Suprapubic skin (tissue), 4 donors: ENCODE measurements at regions not wholly inside any gene's neighbourhood (a gene's known extent, or its start where the extent isn't known, plus 50 kb on each side); places are given as distances from the start of the nearest gene placed in this dataset.

Experiments
- DNase-seq, 2 donors: peaks; one replicate each; pipeline ENCODE4 v3.0.0-alpha.2; 2019; ENCODE audit warnings: low spot score in 2 of 2
- H3K27ac ChIP-seq: fragments of 200-600 bp; sonication (generic); one replicate; pipeline ENCODE4 v1.5.1; 2019
- H3K27me3 ChIP-seq: fragments of 200-600 bp; sonication (generic); one replicate; pipeline ENCODE4 v1.5.1; 2019
- H3K36me3 ChIP-seq: fragments of 200-600 bp; sonication (generic); one replicate; pipeline ENCODE4 v1.5.1; 2019
- H3K4me1 ChIP-seq: fragments of 200-600 bp; sonication (generic); one replicate; pipeline ENCODE4 v1.5.1; 2019
- H3K4me3 ChIP-seq: fragments of 200-600 bp; sonication (generic); one replicate; pipeline ENCODE4 v1.5.1; 2019; ENCODE audit warnings: mild to moderate bottlenecking
- H3K9me3 ChIP-seq: fragments of 200-600 bp; sonication (generic); one replicate; pipeline ENCODE4 v1.5.1; 2019
- EP300 ChIP-seq: sonication (generic); formaldehyde crosslinking; IDR thresholded peaks from one replicate; pipeline ENCODE4 v1.6.1; 2017; ENCODE audit warnings: antibody characterized with exemption
- POLR2A ChIP-seq, 2 donors: fragments of 450-650 bp; IDR thresholded peaks; one replicate each; pipeline ENCODE4 v1.6.1; 2017; ENCODE audit warnings: antibody characterized with exemption in 2 of 2, mild to moderate bottlenecking in 2 of 2, moderate library complexity in 2 of 2
- POLR2AphosphoS5 ChIP-seq, 3 donors: sonication (generic); formaldehyde crosslinking; IDR thresholded peaks; one replicate each; pipeline ENCODE4 v1.6.1; 2017; ENCODE audit warnings: antibody characterized with exemption in 3 of 3
- WGBS: methylation state at CpG from one replicate; pipeline ENCODE4 v1.1.5; 2018; 5-methylcytosine and 5-hydroxymethylcytosine counted together
- TF ChIP-seq, protein P1 (sequence below), 2 donors: fragments of 200-600 bp in 1 of 2; fragments of 450-650 bp in 1 of 2; sonication (generic) in 1 of 2; IDR thresholded peaks; one replicate each; pipeline ENCODE4 v1.5.1; 2016 to 2019; ENCODE audit warnings: antibody characterized with exemption in 2 of 2, mild to moderate bottlenecking in 1 of 2, moderate library complexity in 1 of 2

DNA sequence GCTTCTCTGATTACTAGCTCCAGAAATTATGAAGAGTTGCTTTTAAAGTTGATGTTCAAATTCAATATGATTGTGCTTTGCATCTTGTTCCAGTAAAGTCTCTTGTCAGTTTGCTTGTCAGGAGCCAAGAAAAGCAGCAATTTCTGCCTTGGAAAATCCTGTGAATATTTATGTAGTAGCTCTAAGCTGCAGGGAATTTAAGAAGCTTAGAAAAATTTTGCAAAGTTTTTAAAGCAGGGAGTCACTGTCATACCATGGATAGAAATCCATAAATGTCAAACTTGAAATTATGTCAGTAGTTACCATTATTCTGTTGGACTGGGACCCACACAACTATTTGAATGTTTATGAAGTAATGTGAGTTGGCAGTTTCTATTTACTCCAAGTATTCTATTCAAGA, 169.3 kb downstream of the TMEM200C start:
- no peak overlapping the region for H3K4me3 ChIP-seq
- H3K36me3 ChIP-seq = no peaks in the 10 kb centered on the region
- H3K27me3 ChIP-seq = peaks cover 9% of the 10 kb centered on the region
- no peak for DNase-seq
- no peaks in the 10 kb centered on the region for H3K4me1 ChIP-seq
- TF ChIP-seq POLR2A (IDR thresholded peaks at IDR 0.05) (no peak), EP300 (no peak), POLR2AphosphoS5 (IDR thresholded peaks at IDR 0.05) (no peak)
- TF ChIP-seq, protein P1, sequence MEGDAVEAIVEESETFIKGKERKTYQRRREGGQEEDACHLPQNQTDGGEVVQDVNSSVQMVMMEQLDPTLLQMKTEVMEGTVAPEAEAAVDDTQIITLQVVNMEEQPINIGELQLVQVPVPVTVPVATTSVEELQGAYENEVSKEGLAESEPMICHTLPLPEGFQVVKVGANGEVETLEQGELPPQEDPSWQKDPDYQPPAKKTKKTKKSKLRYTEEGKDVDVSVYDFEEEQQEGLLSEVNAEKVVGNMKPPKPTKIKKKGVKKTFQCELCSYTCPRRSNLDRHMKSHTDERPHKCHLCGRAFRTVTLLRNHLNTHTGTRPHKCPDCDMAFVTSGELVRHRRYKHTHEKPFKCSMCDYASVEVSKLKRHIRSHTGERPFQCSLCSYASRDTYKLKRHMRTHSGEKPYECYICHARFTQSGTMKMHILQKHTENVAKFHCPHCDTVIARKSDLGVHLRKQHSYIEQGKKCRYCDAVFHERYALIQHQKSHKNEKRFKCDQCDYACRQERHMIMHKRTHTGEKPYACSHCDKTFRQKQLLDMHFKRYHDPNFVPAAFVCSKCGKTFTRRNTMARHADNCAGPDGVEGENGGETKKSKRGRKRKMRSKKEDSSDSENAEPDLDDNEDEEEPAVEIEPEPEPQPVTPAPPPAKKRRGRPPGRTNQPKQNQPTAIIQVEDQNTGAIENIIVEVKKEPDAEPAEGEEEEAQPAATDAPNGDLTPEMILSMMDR (IDR thresholded peaks at IDR 0.05) = no peak
- no peaks in the 10 kb centered on the region for H3K9me3 ChIP-seq
- no peak overlapping the region for H3K27ac ChIP-seq

DNA sequence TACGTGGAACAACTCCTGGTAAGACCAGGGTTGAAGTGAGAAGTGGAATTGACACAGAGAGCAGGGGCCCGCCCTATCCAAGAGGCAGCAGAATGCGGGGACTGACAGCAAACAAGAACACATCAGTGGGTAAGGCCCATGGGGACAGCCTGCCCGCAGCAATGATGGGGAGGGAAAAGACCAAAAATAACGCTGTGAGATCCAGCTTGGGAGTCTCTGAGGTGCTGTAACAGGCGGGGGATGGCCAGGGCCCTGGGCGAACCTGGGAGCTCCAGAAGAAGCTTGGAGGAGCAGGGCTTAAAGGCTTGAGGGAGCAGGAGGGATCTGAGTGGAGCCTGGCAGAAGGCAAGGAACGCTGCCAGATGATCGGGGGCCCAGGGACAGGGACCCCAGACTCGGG, 173.4 kb downstream of the TMEM200C start:
- no peak for DNase-seq
- no peak for TF ChIP-seq EP300
- no peak for TF ChIP-seq POLR2AphosphoS5 (IDR thresholded peaks at IDR 0.05)
- TF ChIP-seq, protein P1 (IDR thresholded peaks at IDR 0.05) = no peak
- no peak for TF ChIP-seq POLR2A (IDR thresholded peaks at IDR 0.05)
- H3K27me3 ChIP-seq = peaks cover 15% of the 10 kb centered on the region
- H3K4me3 ChIP-seq = no peak overlapping the region
- H3K9me3 ChIP-seq = no peaks in the 10 kb centered on the region
- WGBS = 89% methylated on average over 10 of the region's 10 CpGs
- no peaks in the 10 kb centered on the region for H3K4me1 ChIP-seq
- no peak overlapping the region for H3K27ac ChIP-seq
- H3K36me3 ChIP-seq = no peaks in the 10 kb centered on the region

DNA sequence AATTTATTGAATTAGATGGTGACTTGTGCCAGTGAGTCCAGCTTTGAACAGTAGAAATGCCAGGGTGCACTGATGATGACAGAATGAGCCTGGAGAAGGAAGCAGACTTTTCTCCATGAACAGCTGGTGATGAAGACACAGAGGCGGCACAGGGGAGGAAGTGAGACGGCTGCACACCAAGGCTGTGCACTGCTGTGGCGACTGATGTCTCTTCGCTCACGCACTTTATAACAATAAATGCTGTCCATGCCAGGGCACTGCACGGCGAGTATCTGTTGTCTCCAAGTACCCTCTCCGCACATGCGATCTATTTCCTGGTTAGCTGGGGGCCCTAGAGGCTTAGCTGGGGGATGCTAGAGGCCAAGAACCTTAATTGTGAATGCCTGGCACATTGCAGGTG, 175.2 kb downstream of the TMEM200C start:
- TF ChIP-seq, protein P1 (IDR thresholded peaks at IDR 0.05) = no peak
- TF ChIP-seq POLR2AphosphoS5 (IDR thresholded peaks at IDR 0.05) (no peak), EP300 (no peak), POLR2A (IDR thresholded peaks at IDR 0.05) (no peak)
- WGBS = 77% methylated on average over 9 of the region's 9 CpGs

DNA sequence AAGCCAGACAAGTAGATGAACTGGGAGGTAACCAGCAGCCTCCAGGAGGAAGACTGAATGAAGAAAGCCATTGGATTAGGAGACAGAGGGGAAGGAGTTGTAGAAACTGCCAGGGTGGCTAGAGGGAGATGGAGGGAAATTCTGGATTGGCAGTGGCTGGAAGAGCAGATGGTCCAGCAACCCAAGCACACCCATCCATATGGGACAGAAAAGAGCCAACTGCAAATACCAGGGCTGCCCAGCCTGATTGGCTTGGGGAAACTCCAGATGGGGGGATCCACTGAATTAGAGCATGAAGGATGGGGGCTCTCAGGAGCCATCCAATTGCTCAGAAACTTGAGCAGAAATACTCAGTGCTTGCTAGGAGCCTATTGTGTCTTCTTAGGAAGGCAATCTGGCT, 173.5 kb upstream of the EPB41L3 start:
- Histone ChIP-seq H3K4me3 (no peak overlapping the region), H3K36me3 (no peaks in the 10 kb centered on the region), H3K27me3 (peaks cover 15% of the 10 kb centered on the region), H3K27ac (no peak overlapping the region), H3K9me3 (no peaks in the 10 kb centered on the region), H3K4me1 (no peaks in the 10 kb centered on the region)
- TF ChIP-seq EP300 (no peak), POLR2AphosphoS5 (IDR thresholded peaks at IDR 0.05) (no peak), POLR2A (IDR thresholded peaks at IDR 0.05) (no peak)
- TF ChIP-seq, protein P1 (IDR thresholded peaks at IDR 0.05) = no peak
- no peak for DNase-seq

More for the DNA sequence above, 175.2 kb downstream of the TMEM200C start:
- H3K4me3 ChIP-seq = no peak overlapping the region
- no peak for DNase-seq
- H3K27me3 ChIP-seq = peaks cover 15% of the 10 kb centered on the region
- no peaks in the 10 kb centered on the region for H3K4me1 ChIP-seq
- no peaks in the 10 kb centered on the region for H3K9me3 ChIP-seq
- H3K27ac ChIP-seq = no peak overlapping the region
- no peaks in the 10 kb centered on the region for H3K36me3 ChIP-seq

DNA sequence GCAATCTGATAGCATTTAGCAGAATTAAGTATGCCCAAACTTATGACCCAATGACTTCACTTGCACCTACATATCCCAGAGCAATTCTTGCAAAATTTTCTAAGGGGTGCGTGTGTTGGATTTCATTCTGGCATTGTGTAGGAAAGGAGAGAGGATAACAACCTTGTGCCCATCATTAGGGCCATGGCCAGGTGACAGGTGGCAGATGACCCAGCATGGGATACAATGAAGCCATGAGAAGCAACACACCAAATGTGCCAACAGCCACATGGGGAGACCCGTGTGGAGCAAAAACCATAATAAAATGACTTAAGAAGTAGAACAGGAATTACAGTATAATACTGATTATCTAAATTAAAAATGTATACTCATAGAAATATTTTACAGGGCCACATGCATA, 166.9 kb upstream of the EPB41L3 start:
- Histone ChIP-seq H3K9me3 (no peaks in the 10 kb centered on the region), H3K4me3 (no peak overlapping the region), H3K36me3 (no peaks in the 10 kb centered on the region), H3K27me3 (no peaks in the 10 kb centered on the region), H3K4me1 (no peaks in the 10 kb centered on the region), H3K27ac (no peak overlapping the region)
- DNase-seq = no peak
- no peak for TF ChIP-seq POLR2AphosphoS5 (IDR thresholded peaks at IDR 0.05)
- TF ChIP-seq, protein P1 (IDR thresholded peaks at IDR 0.05) = no peak
- TF ChIP-seq EP300 = no peak
- no peak for TF ChIP-seq POLR2A (IDR thresholded peaks at IDR 0.05)
- 93% methylated on average over 2 of the region's 2 CpGs for WGBS
